HCT116 (cell line): ENCODE measurements at regions not wholly inside any gene's neighbourhood (a gene's known extent, or its start where the extent isn't known, plus 50 kb on each side); places are given as distances from the start of the nearest gene placed in this dataset.

Experiments used
- CEBPB ChIP-seq: IDR thresholded peaks from 2 replicates; pipeline ENCODE4 v1.6.1; 2012; ENCODE audit warnings: low read depth
- EZH2 ChIP-seq: fragments of 200-600 bp; sonication (generic); IDR thresholded peaks from 2 replicates; pipeline ENCODE4 v1.6.1; 2017; ENCODE audit warnings: antibody characterized with exemption, mixed run types
- FOSL1 ChIP-seq: IDR thresholded peaks from 2 replicates; pipeline ENCODE4 v1.6.1; 2012; ENCODE audit warnings: low read depth
- POLR2A ChIP-seq: IDR thresholded peaks from 2 replicates; pipeline ENCODE4 v1.7.0; 2011; ENCODE audit warnings: borderline replicate concordance; ENCODE audit not compliant: insufficient read depth, insufficient read length; ENCODE audit errors: extremely low read depth
- POLR2AphosphoS5 ChIP-seq: IDR thresholded peaks from 2 replicates; pipeline ENCODE4 v1.6.1; 2011; ENCODE audit warnings: mild to moderate bottlenecking, low read depth, low read length, moderate library complexity
- RAD21 ChIP-seq: IDR thresholded peaks from 2 replicates; pipeline ENCODE4 v1.6.1; 2012; ENCODE audit warnings: low read depth, mild to moderate bottlenecking
- SIN3A ChIP-seq: IDR thresholded peaks from 2 replicates; pipeline ENCODE4 v1.6.1; 2012; ENCODE audit warnings: low read depth
- SRF ChIP-seq: IDR thresholded peaks from 2 replicates; pipeline ENCODE4 v1.6.1; 2012; ENCODE audit warnings: low read depth
- YY1 ChIP-seq: IDR thresholded peaks from 2 replicates; pipeline ENCODE4 v1.6.1; 2011; ENCODE audit warnings: low read length, low read depth, moderate library complexity, mild to moderate bottlenecking; ENCODE audit not compliant: insufficient replicate concordance; ENCODE audit errors: extremely low read depth
- ZFX ChIP-seq: fragments of 450-650 bp; IDR thresholded peaks from 2 replicates; pipeline ENCODE4 v1.6.1; 2017
- TF ChIP-seq, protein P1 (sequence below): IDR thresholded peaks from 2 replicates; pipeline ENCODE4 v1.6.1; 2012
- TF ChIP-seq, protein P2 (sequence below), 3 experiments: fragments of 200-600 bp in 1 of 3; sonication (generic) in 1 of 3; IDR thresholded peaks in 2 of 3; conservative IDR thresholded peaks in 1 of 3; 2 replicates each; pipeline ENCODE4 v1.5.1; 2012 to 2017; ENCODE audit warnings: low read depth in 2 of 3, low read length in 2 of 3, antibody characterized with exemption in 1 of 3, borderline replicate concordance in 1 of 3, control low read depth in 1 of 3, mild to moderate bottlenecking in 1 of 3, mixed read lengths in 1 of 3, mixed run types in 1 of 3, moderate library complexity in 1 of 3; ENCODE audit not compliant: insufficient read depth in 1 of 3
- TF ChIP-seq, protein P3 (sequence below): IDR thresholded peaks from 2 replicates; pipeline ENCODE4 v1.6.1; 2011; ENCODE audit warnings: mild to moderate bottlenecking, low read length, moderate library complexity; ENCODE audit not compliant: insufficient replicate concordance; ENCODE audit errors: extremely low read depth
- TF ChIP-seq, protein P4 (sequence below): IDR thresholded peaks from 2 replicates; pipeline ENCODE4 v1.6.1; 2012; ENCODE audit warnings: low read depth

- TF ChIP-seq, protein P1, sequence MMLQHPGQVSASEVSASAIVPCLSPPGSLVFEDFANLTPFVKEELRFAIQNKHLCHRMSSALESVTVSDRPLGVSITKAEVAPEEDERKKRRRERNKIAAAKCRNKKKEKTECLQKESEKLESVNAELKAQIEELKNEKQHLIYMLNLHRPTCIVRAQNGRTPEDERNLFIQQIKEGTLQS = no peak
- TF ChIP-seq CEBPB (no peak), EZH2 (no peak), POLR2AphosphoS5 (no peak), POLR2A (no peak), RAD21 (no peak), SIN3A (no peak), YY1 (no peak), ZFX (no peak), FOSL1 (no peak), SRF (no peak)
- TF ChIP-seq, protein P2, sequence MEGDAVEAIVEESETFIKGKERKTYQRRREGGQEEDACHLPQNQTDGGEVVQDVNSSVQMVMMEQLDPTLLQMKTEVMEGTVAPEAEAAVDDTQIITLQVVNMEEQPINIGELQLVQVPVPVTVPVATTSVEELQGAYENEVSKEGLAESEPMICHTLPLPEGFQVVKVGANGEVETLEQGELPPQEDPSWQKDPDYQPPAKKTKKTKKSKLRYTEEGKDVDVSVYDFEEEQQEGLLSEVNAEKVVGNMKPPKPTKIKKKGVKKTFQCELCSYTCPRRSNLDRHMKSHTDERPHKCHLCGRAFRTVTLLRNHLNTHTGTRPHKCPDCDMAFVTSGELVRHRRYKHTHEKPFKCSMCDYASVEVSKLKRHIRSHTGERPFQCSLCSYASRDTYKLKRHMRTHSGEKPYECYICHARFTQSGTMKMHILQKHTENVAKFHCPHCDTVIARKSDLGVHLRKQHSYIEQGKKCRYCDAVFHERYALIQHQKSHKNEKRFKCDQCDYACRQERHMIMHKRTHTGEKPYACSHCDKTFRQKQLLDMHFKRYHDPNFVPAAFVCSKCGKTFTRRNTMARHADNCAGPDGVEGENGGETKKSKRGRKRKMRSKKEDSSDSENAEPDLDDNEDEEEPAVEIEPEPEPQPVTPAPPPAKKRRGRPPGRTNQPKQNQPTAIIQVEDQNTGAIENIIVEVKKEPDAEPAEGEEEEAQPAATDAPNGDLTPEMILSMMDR (IDR thresholded peaks at IDR 0.05 in 2 of 3, conservative IDR thresholded peaks at IDR 0.05 in 1 of 3; ENCODE audit: borderline replicate concordance in 1 of 3, insufficient read depth in 1 of 3, low read depth in 2 of 3, low read length in 2 of 3) = no peak
- TF ChIP-seq, protein P3, sequence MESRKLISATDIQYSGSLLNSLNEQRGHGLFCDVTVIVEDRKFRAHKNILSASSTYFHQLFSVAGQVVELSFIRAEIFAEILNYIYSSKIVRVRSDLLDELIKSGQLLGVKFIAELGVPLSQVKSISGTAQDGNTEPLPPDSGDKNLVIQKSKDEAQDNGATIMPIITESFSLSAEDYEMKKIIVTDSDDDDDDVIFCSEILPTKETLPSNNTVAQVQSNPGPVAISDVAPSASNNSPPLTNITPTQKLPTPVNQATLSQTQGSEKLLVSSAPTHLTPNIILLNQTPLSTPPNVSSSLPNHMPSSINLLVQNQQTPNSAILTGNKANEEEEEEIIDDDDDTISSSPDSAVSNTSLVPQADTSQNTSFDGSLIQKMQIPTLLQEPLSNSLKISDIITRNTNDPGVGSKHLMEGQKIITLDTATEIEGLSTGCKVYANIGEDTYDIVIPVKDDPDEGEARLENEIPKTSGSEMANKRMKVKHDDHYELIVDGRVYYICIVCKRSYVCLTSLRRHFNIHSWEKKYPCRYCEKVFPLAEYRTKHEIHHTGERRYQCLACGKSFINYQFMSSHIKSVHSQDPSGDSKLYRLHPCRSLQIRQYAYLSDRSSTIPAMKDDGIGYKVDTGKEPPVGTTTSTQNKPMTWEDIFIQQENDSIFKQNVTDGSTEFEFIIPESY = no peak
- TF ChIP-seq, protein P4, sequence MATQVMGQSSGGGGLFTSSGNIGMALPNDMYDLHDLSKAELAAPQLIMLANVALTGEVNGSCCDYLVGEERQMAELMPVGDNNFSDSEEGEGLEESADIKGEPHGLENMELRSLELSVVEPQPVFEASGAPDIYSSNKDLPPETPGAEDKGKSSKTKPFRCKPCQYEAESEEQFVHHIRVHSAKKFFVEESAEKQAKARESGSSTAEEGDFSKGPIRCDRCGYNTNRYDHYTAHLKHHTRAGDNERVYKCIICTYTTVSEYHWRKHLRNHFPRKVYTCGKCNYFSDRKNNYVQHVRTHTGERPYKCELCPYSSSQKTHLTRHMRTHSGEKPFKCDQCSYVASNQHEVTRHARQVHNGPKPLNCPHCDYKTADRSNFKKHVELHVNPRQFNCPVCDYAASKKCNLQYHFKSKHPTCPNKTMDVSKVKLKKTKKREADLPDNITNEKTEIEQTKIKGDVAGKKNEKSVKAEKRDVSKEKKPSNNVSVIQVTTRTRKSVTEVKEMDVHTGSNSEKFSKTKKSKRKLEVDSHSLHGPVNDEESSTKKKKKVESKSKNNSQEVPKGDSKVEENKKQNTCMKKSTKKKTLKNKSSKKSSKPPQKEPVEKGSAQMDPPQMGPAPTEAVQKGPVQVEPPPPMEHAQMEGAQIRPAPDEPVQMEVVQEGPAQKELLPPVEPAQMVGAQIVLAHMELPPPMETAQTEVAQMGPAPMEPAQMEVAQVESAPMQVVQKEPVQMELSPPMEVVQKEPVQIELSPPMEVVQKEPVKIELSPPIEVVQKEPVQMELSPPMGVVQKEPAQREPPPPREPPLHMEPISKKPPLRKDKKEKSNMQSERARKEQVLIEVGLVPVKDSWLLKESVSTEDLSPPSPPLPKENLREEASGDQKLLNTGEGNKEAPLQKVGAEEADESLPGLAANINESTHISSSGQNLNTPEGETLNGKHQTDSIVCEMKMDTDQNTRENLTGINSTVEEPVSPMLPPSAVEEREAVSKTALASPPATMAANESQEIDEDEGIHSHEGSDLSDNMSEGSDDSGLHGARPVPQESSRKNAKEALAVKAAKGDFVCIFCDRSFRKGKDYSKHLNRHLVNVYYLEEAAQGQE = no peak
Observed at GRCh38 chr16:64282181-64282580, 839.7 kb downstream of the CDH11 start.
